Prostate gland (tissue), 2 donors: ENCODE measurements at regions not wholly inside any gene's neighbourhood (a gene's known extent, or its start where the extent isn't known, plus 50 kb on each side); places are given as distances from the start of the nearest gene placed in this dataset.

ENCODE experiments used
- POLR2A ChIP-seq: fragments of 450-650 bp; IDR thresholded peaks from one replicate; pipeline ENCODE4 v1.6.1; 2016; ENCODE audit warnings: antibody characterized with exemption, mild to moderate bottlenecking
- POLR2AphosphoS5 ChIP-seq: sonication (generic); formaldehyde crosslinking; IDR thresholded peaks from one replicate; pipeline ENCODE4 v1.6.1; 2017; ENCODE audit warnings: antibody characterized with exemption
- TF ChIP-seq, protein P1 (sequence below), 4 experiments: fragments of 200-600 bp in 2 of 4; fragments of 450-650 bp in 2 of 4; sonication (generic) in 2 of 4; IDR thresholded peaks; 1 replicate in 3 of 4; 2 replicates in 1 of 4; pipeline ENCODE4 v1.5.1; 2016 to 2019; ENCODE audit warnings: antibody characterized with exemption in 4 of 4, mild to moderate bottlenecking in 2 of 4, moderate library complexity in 2 of 4

DNA sequence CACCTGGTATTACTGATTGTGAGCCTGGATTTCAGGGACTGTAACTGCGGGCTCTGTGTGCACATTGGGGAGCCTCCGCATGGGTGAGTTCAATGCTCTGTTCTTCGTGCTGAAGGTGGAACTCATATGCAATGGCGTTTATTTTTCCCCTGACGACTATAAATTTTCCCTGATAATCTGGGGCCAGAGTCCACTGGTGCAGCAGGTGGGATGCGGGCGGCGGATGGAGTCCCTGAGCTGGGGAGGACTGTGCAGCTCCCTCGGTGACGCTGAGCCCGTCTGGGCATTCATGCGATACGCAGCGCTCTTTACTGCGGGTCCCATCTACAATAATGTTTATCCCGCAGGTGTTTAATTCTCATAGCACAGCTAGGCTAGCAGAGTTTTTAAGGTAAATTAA is 181.6 kb upstream of the ALKAL2 start:
- TF ChIP-seq POLR2AphosphoS5 (no peak), POLR2A (no peak)
- TF ChIP-seq, protein P1, sequence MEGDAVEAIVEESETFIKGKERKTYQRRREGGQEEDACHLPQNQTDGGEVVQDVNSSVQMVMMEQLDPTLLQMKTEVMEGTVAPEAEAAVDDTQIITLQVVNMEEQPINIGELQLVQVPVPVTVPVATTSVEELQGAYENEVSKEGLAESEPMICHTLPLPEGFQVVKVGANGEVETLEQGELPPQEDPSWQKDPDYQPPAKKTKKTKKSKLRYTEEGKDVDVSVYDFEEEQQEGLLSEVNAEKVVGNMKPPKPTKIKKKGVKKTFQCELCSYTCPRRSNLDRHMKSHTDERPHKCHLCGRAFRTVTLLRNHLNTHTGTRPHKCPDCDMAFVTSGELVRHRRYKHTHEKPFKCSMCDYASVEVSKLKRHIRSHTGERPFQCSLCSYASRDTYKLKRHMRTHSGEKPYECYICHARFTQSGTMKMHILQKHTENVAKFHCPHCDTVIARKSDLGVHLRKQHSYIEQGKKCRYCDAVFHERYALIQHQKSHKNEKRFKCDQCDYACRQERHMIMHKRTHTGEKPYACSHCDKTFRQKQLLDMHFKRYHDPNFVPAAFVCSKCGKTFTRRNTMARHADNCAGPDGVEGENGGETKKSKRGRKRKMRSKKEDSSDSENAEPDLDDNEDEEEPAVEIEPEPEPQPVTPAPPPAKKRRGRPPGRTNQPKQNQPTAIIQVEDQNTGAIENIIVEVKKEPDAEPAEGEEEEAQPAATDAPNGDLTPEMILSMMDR (IDR thresholded peaks at IDR 0.05), result no peak
